ENCODE measurements at regions not wholly inside any gene's neighbourhood (a gene's known extent, or its start where the extent isn't known, plus 50 kb on each side); places are given as distances from the start of the nearest gene placed in this dataset.
"Not testable (repeated sequence)": the region's sequence is repeated elsewhere in the genome, so short reads cannot be mapped to it uniquely, and the experiment has no call there.

GRCh38 chr5:114822436-114822835 is 347.3 kb downstream of the TRIM36 start:
- no peak for DNase-seq (ENCODE audit: low spot score)

GRCh38 chr5:114790403-114790792 is 379.3 kb downstream of the TRIM36 start:
- DNase-seq (ENCODE audit: low spot score): no peak

GRCh38 chr5:114789773-114790402 is 379.8 kb downstream of the TRIM36 start:
- DNase-seq (ENCODE audit: low spot score): no peak

- no peak for DNase-seq (ENCODE audit: low spot score)
Measured at GRCh38 chr5:114782869-114783268, 386.8 kb downstream of the TRIM36 start.

- DNase-seq (ENCODE audit: low spot score): no peak
Measured at GRCh38 chr5:114782177-114782576, 387.5 kb downstream of the TRIM36 start.

GRCh38 chr5:114780290-114780689 is 389.4 kb downstream of the TRIM36 start:
- DNase-seq (ENCODE audit: low spot score): no peak

GRCh38 chr5:114744406-114744805 is 382.5 kb downstream of the KCNN2 start:
- no peak for DNase-seq (ENCODE audit: low spot score)

GRCh38 chr5:114734238-114734637 is 372.4 kb downstream of the KCNN2 start:
- no peak for DNase-seq (ENCODE audit: low spot score)

GRCh38 chr5:114729986-114730385 is 368.1 kb downstream of the KCNN2 start:
- DNase-seq (ENCODE audit: low spot score): no peak

- DNase-seq (ENCODE audit: low spot score): no peak
Measured at GRCh38 chr5:114727358-114727757, 365.5 kb downstream of the KCNN2 start.

GRCh38 chr5:114726131-114726530 is 364.3 kb downstream of the KCNN2 start:
- no peak for DNase-seq (ENCODE audit: low spot score)

- DNase-seq (ENCODE audit: low spot score): no peak
Measured at GRCh38 chr5:114719268-114719667, 357.4 kb downstream of the KCNN2 start.

GRCh38 chr5:114716955-114717354 is 355.1 kb downstream of the KCNN2 start:
- DNase-seq (ENCODE audit: low spot score): no peak

- not testable (repeated sequence) for DNase-seq (ENCODE audit: low spot score)
Measured at GRCh38 chr5:114704225-114704893, 342.5 kb downstream of the KCNN2 start.

- no peak for DNase-seq (ENCODE audit: low spot score)
Measured at GRCh38 chr5:114702731-114703130, 340.9 kb downstream of the KCNN2 start.

- no peak for DNase-seq (ENCODE audit: low spot score)
Measured at GRCh38 chr5:114702136-114702535, 340.3 kb downstream of the KCNN2 start.

- no peak for DNase-seq (ENCODE audit: low spot score)
Measured at GRCh38 chr5:114700823-114701222, 339.0 kb downstream of the KCNN2 start.

- DNase-seq (ENCODE audit: low spot score): no peak
Measured at GRCh38 chr5:114695292-114695904, 333.5 kb downstream of the KCNN2 start.

- no peak for DNase-seq (ENCODE audit: low spot score)
Measured at GRCh38 chr5:114686356-114686755, 324.5 kb downstream of the KCNN2 start.

- no peak for DNase-seq (ENCODE audit: low spot score)
Measured at GRCh38 chr5:114678778-114679177, 316.9 kb downstream of the KCNN2 start.

GRCh38 chr5:114665551-114665950 is 303.7 kb downstream of the KCNN2 start:
- no peak for DNase-seq (ENCODE audit: low spot score)

- no peak for DNase-seq (ENCODE audit: low spot score)
Measured at GRCh38 chr5:114660791-114661190, 298.9 kb downstream of the KCNN2 start.

- no peak for DNase-seq (ENCODE audit: low spot score)
Measured at GRCh38 chr5:114658194-114658593, 296.3 kb downstream of the KCNN2 start.
